ENCODE measurements at regions not wholly inside any gene's neighbourhood (a gene's known extent, or its start where the extent isn't known, plus 50 kb on each side); places are given as distances from the start of the nearest gene placed in this dataset.
"Not testable (repeated sequence)": the region's sequence is repeated elsewhere in the genome, so short reads cannot be mapped to it uniquely, and the experiment has no call there.

DNA sequence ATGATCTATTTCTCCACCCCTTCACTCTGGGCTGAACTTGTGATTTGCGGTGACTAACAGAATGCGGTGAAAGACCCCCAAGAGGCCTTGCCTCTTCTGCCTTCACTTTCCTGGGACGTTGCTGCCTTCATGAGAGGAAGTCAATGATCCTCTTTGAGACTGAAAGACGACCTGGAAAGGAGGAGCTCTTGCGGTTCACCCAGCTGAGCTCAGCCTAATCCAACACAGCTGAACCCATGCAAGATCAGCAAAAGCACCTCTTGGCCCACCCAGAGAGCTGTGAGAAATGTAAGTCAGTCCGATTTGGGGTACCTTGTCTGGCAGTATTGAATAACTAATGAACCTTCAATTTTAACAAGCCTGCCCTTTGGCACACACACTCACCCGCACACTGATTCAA lies 767.4 kb upstream of the TPTE start:
- no peaks in the 10 kb centered on the region for H3K9me3 ChIP-seq (ENCODE audit: low read length)

DNA sequence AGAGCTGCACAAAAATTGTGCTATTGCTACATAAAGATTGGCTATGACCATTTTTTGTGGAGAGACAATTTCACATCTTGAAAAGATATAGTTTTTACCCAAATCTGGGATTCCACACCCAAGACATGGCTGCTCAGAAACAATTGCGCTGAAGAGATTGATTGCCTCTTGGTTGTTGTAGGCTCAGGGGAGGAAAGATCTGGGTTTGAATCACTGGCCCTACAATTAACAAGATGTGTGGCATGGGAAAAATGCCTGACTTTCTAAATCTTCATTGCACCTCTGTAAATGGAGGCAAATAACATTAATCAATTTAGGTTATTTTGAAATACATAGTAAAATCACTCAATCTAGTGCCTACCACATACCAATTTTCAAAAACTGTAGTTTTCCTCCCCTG lies 766.9 kb upstream of the TPTE start:
- not testable (repeated sequence) for H3K27me3 ChIP-seq (ENCODE audit: insufficient read depth, low read length); H3K4me1 ChIP-seq (ENCODE audit: insufficient read depth, low read length); H2AFZ ChIP-seq (ENCODE audit: low read depth, low read length); H3K9me3 ChIP-seq (ENCODE audit: low read length); H3K4me3 ChIP-seq (ENCODE audit: low read length); H3K36me3 ChIP-seq (ENCODE audit: insufficient read depth, low read length)

More for the DNA sequence above, 767.4 kb upstream of the TPTE start:
- H3K27me3 ChIP-seq (ENCODE audit: insufficient read depth, low read length), result no peaks in the 10 kb centered on the region
- no peaks in the 10 kb centered on the region for H3K36me3 ChIP-seq (ENCODE audit: insufficient read depth, low read length)
- no peak overlapping the region for H2AFZ ChIP-seq (ENCODE audit: low read depth, low read length)
- no peaks in the 10 kb centered on the region for H3K4me1 ChIP-seq (ENCODE audit: insufficient read depth, low read length)
- no peak overlapping the region for H3K4me3 ChIP-seq (ENCODE audit: low read length)

DNA sequence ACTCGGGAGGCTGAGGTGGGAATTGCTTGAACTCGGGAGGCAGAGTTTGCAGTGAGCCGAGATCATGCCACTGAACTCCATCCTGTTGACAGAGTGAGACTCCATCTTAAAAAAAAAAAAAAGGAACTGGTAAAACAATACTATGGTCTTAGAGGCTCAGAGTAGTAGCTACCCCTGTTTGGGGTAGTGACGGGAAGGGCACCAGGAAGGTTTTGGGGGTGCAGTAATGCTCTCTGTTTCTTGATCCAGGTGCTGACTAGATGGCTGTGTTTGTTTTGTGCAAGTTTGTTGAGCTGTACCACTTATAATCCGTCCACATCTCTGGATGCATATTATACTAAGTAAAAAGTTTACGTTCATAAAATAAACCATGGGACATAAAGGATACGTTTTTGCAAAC lies 765.8 kb upstream of the TPTE start:
- no peak overlapping the region for H3K4me3 ChIP-seq (ENCODE audit: low read length)
- no peaks in the 10 kb centered on the region for H3K9me3 ChIP-seq (ENCODE audit: low read length)
- no peak overlapping the region for H2AFZ ChIP-seq (ENCODE audit: low read depth, low read length)
- H3K36me3 ChIP-seq (ENCODE audit: insufficient read depth, low read length), result no peaks in the 10 kb centered on the region
- no peaks in the 10 kb centered on the region for H3K27me3 ChIP-seq (ENCODE audit: insufficient read depth, low read length)
- no peaks in the 10 kb centered on the region for H3K4me1 ChIP-seq (ENCODE audit: insufficient read depth, low read length)

DNA sequence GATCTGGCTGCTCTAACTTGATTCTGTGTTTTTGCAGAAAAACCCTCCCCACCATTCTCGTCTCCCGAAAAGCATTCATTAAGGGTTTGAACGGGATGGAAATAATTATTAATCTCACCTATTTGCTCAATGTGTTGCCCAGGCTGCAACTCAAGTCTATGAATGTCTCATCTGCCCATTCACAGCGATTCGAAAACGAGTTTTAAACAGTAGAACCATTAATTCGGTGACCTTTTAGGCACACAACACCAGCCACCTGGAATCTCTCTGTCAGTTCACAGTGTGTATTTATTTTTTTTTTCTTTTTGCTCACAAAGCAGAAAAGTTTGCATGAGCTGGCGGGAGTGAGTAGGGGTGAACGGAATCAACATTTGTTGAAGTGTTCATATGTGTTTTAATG lies 764.7 kb upstream of the TPTE start:
- Histone ChIP-seq H3K36me3 (ENCODE audit: insufficient read depth, low read length) (no peaks in the 10 kb centered on the region), H3K9me3 (ENCODE audit: low read length) (no peaks in the 10 kb centered on the region), H3K4me3 (ENCODE audit: low read length) (no peak overlapping the region), H2AFZ (ENCODE audit: low read depth, low read length) (no peak overlapping the region), H3K4me1 (ENCODE audit: insufficient read depth, low read length) (no peaks in the 10 kb centered on the region), H3K27me3 (ENCODE audit: insufficient read depth, low read length) (no peaks in the 10 kb centered on the region)

DNA sequence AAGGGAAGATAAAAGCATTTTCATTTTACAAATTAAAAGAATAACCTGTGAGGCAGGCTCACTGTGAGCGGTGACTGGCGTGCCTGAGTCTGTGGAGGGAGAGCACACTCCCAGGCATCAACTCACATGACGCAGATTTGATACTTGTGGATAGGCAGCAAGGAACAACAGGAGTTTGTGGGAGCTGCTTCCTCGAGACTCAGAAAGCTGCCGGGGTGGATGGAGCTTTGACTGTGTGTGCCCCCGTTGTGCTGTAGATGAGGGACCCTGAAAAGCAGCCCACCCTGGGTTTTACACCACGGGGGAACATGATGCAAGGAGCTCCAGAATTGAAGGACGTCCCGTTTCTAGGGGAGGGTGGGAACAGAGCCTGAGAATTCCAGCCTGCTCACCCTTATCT lies 764.3 kb upstream of the TPTE start:
- not testable (repeated sequence) for H3K9me3 ChIP-seq (ENCODE audit: low read length); H3K27me3 ChIP-seq (ENCODE audit: insufficient read depth, low read length); H3K36me3 ChIP-seq (ENCODE audit: insufficient read depth, low read length); H3K4me3 ChIP-seq (ENCODE audit: low read length); H2AFZ ChIP-seq (ENCODE audit: low read depth, low read length); H3K4me1 ChIP-seq (ENCODE audit: insufficient read depth, low read length)

DNA sequence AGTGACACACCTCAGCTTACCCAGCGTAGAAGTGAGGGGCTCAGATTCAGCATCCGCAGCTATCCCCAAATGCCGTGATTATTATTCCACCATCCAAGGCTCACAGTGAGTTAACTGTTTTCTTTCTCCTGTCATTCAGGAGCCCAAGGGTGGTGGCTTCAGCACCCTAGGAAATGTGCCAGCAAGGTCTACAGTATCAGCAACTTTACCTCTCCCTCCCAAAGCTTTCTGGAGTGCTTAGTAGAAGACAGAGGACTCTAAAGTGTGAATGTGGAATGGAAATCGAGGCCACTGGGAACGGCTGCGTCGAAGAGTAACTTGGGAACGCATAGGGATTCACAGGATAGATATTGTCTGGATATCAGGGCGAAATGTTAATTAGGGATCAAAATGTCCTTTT lies 763.8 kb upstream of the TPTE start:
- not testable (repeated sequence) for H3K4me3 ChIP-seq (ENCODE audit: low read length); H2AFZ ChIP-seq (ENCODE audit: low read depth, low read length); H3K27me3 ChIP-seq (ENCODE audit: insufficient read depth, low read length); H3K4me1 ChIP-seq (ENCODE audit: insufficient read depth, low read length); H3K9me3 ChIP-seq (ENCODE audit: low read length); H3K36me3 ChIP-seq (ENCODE audit: insufficient read depth, low read length)

DNA sequence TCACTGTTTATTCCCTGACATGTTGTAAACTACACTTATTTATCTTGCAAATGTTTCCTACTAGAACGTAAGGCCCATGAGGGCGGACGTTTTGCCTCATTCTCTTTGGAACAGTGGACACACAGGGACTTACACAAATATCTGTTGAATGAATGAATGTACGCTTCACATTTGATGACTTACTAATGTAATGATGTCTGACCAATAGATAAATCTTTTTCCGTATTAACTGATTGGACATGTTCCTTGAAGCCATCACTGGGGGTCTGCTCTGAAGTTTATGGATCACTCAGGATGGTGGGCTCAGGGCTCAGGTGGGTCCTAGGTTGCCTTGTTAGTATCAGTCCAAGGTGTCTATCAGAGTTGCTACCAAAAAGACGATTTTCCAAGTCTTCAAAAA lies 763.2 kb upstream of the TPTE start:
- Histone ChIP-seq H3K4me1 (ENCODE audit: insufficient read depth, low read length) (no peaks in the 10 kb centered on the region), H3K4me3 (ENCODE audit: low read length) (no peak overlapping the region), H3K27me3 (ENCODE audit: insufficient read depth, low read length) (no peaks in the 10 kb centered on the region), H2AFZ (ENCODE audit: low read depth, low read length) (no peak overlapping the region), H3K36me3 (ENCODE audit: insufficient read depth, low read length) (no peaks in the 10 kb centered on the region), H3K9me3 (ENCODE audit: low read length) (no peaks in the 10 kb centered on the region)

DNA sequence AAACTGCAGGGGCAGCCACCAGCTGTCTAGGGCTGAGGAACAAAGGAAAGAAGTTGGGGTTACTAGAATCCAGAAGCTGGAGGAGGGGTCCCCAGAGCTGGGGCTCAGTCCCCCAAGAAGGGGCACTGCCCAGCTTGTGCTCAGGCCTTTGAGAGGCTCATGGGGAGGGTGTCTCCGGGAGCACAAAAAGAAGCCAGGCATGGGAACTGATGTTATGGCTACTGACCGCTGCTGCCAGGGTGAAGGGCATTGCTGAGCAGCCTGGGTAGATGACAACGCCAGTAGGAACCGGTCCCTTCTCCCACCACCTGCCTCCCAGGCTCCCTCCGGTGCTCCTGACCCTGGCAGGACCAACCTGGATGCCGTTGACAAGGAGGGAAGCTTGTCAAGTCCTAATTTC lies 762.5 kb upstream of the TPTE start:
- H2AFZ ChIP-seq (ENCODE audit: low read depth, low read length), result no peak overlapping the region
- no peaks in the 10 kb centered on the region for H3K4me1 ChIP-seq (ENCODE audit: insufficient read depth, low read length)
- H3K36me3 ChIP-seq (ENCODE audit: insufficient read depth, low read length), result no peaks in the 10 kb centered on the region
- no peaks in the 10 kb centered on the region for H3K9me3 ChIP-seq (ENCODE audit: low read length)
- H3K27me3 ChIP-seq (ENCODE audit: insufficient read depth, low read length), result no peaks in the 10 kb centered on the region
- H3K4me3 ChIP-seq (ENCODE audit: low read length), result no peak overlapping the region

DNA sequence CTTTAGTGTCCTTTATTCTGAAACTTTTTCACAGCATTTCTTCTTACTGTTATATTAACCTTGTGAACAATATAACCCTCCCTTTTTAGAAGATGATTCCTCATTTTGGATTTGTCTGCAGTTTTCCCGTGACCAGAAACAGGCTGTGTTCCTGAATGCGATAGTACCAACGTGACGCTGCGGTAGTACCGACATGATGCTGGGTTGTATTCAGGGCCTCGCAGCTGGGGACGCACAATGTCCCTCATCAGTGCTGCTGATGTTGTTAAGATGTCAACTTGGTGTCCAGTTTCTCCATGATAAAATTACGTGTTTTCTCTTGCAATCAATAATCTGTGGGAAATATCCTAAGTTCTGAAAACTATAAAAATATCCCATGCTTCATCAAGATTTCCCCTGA lies 761.4 kb upstream of the TPTE start:
- no peaks in the 10 kb centered on the region for H3K27me3 ChIP-seq (ENCODE audit: insufficient read depth, low read length)
- H3K36me3 ChIP-seq (ENCODE audit: insufficient read depth, low read length), result no peaks in the 10 kb centered on the region
- H2AFZ ChIP-seq (ENCODE audit: low read depth, low read length), result no peak overlapping the region
- no peaks in the 10 kb centered on the region for H3K9me3 ChIP-seq (ENCODE audit: low read length)
- no peaks in the 10 kb centered on the region for H3K4me1 ChIP-seq (ENCODE audit: insufficient read depth, low read length)
- H3K4me3 ChIP-seq (ENCODE audit: low read length), result no peak overlapping the region

DNA sequence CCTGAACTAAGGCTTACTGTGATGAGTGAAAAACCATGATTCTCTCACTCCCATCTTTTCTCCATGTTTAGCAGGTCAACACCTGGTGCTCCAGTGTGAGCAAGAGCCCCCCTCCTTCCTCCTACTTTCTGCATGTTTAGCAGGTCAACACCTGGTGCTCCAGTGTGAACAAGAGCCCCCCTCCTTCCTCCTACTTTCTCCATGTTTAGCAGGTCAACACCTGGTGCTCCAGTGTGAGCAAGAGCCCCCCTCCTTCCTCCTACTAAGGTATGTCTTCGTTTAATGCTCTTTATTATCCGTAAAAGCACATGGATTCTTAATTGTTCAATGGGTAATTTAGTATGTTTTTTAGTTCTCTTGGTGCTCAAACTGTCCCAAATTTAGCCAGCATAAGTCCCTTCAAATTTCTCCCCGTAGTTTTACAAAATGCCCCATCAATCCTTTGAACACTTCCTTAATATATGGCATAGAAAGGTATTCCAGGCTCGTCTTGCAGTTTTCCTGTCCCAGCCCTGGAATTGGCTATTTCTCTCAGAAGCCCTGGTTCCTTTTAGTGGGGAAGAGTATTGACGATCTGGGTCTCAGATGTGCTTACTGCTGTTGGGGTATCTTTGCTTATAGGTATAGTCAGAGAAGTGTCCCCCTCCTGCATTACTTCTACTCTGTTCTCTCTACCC lies 760.8 kb upstream of the TPTE start:
- Histone ChIP-seq H2AFZ (ENCODE audit: low read depth, low read length) (no peak overlapping the region), H3K27me3 (ENCODE audit: insufficient read depth, low read length) (no peaks in the 10 kb centered on the region), H3K4me1 (ENCODE audit: insufficient read depth, low read length) (no peaks in the 10 kb centered on the region), H3K36me3 (ENCODE audit: insufficient read depth, low read length) (no peaks in the 10 kb centered on the region), H3K4me3 (ENCODE audit: low read length) (no peak overlapping the region), H3K9me3 (ENCODE audit: low read length) (no peaks in the 10 kb centered on the region)

DNA sequence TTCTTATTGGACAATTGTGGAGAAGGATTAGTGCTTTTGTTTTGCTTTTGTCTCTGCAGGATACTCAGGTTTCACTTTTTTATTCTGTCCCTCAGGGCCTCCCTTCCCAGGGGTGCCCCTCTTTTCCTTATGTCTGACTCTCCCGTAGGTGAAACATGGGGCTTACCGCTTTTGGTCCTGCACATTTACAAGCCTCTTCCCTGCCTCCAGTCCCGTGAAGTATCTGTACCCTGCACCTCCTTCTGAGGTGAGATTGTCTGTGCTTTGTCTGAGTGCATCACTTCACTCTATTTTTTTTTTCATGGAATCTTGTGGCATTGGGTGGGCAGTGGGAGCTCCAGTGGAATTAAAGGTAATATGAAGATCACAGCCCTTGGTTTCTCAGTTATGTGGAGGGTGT lies 758.1 kb upstream of the TPTE start:
- no peaks in the 10 kb centered on the region for H3K36me3 ChIP-seq (ENCODE audit: insufficient read depth, low read length)
- H3K9me3 ChIP-seq (ENCODE audit: low read length), result no peaks in the 10 kb centered on the region
- H3K27me3 ChIP-seq (ENCODE audit: insufficient read depth, low read length), result no peaks in the 10 kb centered on the region
- H3K4me1 ChIP-seq (ENCODE audit: insufficient read depth, low read length), result no peaks in the 10 kb centered on the region
- no peak overlapping the region for H3K4me3 ChIP-seq (ENCODE audit: low read length)
- no peak overlapping the region for H2AFZ ChIP-seq (ENCODE audit: low read depth, low read length)

DNA sequence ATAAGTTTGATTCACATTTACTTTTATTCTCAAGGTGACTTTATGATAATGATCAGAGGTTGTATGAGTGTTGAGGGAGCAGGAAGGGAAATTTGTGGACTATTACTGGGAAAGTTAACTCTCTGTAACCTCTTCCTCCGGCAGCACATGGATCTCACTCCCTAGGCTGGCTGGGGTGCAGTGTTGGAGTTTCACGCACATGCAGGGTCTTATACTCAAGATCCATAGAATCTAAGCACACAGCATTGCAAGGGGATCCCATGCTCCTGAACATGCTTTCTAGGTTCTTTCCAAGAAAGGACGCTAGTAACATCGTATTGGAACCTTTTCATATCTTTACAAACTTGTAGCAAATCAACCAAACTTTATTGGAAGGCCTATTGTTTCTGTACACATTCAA lies 757.6 kb upstream of the TPTE start:
- Histone ChIP-seq H3K36me3 (ENCODE audit: insufficient read depth, low read length) (no peaks in the 10 kb centered on the region), H3K4me3 (ENCODE audit: low read length) (no peak overlapping the region), H3K4me1 (ENCODE audit: insufficient read depth, low read length) (no peaks in the 10 kb centered on the region), H2AFZ (ENCODE audit: low read depth, low read length) (no peak overlapping the region), H3K27me3 (ENCODE audit: insufficient read depth, low read length) (no peaks in the 10 kb centered on the region), H3K9me3 (ENCODE audit: low read length) (no peaks in the 10 kb centered on the region)

DNA sequence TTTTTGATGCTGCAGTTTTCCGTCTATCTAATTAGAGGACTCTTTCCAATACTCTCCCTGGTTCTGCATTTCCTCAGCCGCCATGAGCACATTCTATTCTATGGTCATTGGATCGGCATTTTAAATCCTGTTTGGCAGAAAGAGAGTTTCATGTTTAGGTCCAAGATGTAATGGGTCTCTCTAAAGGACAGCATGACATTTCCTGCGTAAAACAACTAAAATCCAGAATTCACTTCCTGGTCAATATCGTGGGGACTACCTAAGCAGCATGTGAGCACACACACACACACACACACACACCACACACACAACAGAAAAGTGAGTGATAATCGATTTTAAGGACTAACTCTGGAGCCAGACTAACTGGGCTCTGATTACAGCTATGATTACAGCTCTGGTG lies 757.1 kb upstream of the TPTE start:
- H3K27me3 ChIP-seq (ENCODE audit: insufficient read depth, low read length); H3K36me3 ChIP-seq (ENCODE audit: insufficient read depth, low read length); H3K4me3 ChIP-seq (ENCODE audit: low read length); H3K9me3 ChIP-seq (ENCODE audit: low read length); H3K4me1 ChIP-seq (ENCODE audit: insufficient read depth, low read length); H2AFZ ChIP-seq (ENCODE audit: low read depth, low read length): not testable (repeated sequence)

DNA sequence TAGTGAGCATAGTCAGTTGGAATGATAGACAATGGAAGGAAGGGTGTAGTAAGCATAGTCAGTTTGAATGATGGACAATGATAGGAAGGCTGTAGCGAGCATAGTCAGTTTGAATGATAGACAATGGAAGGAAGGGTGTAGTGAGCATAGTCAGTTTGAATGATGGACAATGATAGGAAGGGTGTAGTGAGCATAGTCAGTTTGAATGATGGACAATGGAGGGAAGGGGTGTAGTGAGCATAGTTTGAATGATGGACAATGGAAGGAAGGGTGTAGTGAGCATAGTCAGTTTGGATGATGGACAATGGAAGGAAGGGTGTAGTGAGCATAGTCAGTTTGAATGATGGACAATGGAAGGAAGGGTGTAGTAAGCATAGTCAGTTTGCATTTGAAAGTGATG lies 755.8 kb upstream of the TPTE start:
- not testable (repeated sequence) for H3K4me3 ChIP-seq (ENCODE audit: low read length); H3K9me3 ChIP-seq (ENCODE audit: low read length); H3K4me1 ChIP-seq (ENCODE audit: insufficient read depth, low read length); H2AFZ ChIP-seq (ENCODE audit: low read depth, low read length); H3K36me3 ChIP-seq (ENCODE audit: insufficient read depth, low read length); H3K27me3 ChIP-seq (ENCODE audit: insufficient read depth, low read length)

Data from neuron (in vitro differentiated cells).